HG02943 (cell line): ENCODE measurements at regions not wholly inside any gene's neighbourhood (a gene's known extent, or its start where the extent isn't known, plus 50 kb on each side); places are given as distances from the start of the nearest gene placed in this dataset.
"Not testable (repeated sequence)": the region's sequence is repeated elsewhere in the genome, so short reads cannot be mapped to it uniquely, and the experiment has no call there.

Experiments
- ATAC-seq: cut with Tn5 transposase; IDR thresholded peaks from one replicate; pipeline ENCODE4 v1.9.1; 2021; ENCODE audit warnings: mild to moderate bottlenecking, low read depth, moderate library complexity; ENCODE audit not compliant: unreplicated experiment

DNA sequence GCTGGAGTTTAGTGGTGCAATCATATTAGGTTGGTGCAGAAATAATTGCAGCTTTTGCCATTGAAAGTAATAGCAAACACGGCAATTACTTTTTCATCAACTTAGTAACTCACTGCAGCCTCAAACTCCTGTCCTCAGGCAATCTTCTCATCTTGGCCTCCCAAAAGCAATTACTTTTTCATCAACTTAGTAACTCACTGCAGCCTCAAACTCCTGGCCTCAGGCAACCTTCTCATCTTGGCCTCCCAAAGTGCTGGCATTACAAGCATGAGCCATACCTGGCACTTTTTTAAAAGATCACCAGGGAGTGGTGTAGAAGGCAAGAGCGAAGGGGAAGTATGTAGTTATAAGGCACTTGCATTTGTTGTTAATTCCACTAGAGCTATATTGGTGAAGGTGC lies 491.1 kb upstream of the ADGRL3 start:
- ATAC-seq: no peak

DNA sequence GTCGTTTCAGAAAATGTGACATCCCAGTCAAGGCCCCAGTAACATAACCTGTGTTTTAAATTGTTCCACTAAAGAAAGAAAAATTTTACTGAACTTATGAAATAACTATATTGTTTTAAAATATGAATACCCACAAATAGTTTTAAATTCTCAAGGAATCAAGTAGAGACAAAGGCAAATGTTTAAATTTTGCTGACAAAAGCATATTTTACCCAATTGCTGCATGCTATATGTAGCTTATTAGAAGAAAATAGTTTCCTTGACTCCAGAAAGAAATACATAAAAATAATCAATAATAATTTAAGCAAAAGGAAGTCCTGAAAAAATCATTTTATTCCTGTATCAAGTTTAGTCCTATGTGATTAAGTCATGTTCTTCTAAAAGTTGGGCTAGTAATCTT lies 481.3 kb upstream of the ADGRL3 start:
- ATAC-seq: no peak

DNA sequence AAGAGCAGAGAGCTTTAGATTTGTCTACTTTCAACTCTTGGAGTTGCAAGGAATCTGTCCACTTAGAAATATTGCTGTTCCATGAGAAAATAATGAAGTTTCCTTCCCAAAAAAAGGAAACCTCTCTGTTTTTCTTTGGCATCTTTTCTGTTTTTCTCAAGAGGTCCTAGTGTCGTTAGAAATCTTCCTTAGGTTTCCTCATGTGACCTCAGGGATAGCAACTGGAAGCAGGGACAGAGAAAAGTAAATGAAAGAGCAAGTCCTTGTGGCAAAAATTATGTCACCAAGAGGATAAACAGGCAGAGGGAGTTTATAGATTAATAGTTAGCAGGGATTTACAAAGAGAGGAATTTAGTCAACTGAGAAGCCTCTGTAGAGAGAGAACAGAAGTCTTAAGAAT lies 478.4 kb upstream of the ADGRL3 start:
- ATAC-seq: no peak

DNA sequence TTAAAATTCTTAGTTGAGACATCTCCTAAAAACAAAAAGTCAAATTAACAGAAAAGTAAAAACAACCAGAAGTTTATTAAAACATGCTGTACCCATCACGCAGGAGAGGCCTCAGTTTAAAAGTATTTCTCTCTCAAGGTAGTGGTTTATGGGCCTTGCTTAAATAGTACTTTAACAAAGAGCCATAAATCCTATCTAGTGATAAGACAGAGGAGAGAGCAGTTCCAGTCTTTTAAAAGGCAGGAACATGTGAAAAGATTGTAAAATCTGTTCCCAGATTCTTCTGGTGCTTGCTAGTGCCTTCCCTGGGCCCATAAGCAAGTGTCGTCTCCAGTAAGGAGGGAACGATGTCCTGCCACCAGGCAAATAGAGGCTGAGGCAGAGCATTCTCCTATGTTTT lies 476.3 kb upstream of the ADGRL3 start:
- ATAC-seq: no peak

DNA sequence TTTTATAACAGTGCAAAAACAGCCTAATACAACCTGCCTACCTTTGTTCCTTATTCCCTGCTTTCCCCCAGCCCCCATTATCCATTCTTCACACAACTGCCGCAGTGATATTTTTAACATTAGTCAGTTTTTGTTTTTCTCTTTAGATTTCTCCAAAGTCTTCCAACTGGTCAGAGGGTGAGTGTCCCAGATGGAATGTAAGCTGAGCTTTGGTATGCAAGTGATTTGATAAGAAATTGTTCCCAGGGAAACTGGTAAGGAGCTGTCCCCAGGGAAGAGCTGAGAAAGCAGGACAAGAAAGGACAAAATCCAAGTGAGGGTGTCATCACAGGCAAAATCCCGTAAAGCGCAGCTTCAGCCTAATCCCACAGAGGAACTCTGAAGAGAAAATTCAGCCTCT lies 475.5 kb upstream of the ADGRL3 start:
- no peak for ATAC-seq

DNA sequence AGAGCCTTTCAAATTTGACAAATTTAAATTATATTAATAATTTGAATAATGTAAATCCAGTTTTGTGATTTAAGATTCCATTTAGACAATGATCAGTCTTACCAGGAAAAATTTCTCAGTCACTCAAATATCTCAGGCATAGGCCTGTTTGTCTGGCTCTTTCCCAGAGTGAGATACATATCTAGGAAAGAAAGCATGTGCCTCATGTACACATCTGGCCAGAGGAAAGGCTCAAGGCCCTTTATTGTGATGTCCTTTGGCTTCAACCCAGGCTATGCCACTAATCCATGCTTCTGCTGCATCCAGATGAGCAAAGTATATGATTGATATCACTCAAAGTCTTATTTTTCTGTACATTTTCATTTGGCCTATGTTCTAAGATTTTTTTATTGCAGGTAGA lies 473.3 kb upstream of the ADGRL3 start:
- no peak for ATAC-seq

DNA sequence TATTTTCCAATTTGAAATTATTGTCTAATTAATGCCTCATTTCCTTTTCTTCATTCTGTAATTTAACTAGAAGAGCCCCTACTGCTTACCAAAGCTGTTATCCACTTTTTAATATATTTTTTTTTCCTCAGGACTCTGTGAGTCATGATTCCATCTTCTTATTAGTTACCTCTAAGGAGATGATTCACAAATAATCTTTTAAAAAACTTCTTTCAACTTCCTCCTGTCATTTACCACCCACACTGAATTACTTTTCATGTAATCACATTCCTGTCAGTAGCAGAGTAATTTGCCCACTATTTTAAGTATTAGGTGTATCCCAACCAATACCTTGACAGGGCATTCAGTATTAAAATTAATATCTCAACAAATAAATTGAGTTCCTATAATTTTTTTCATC lies 470.9 kb upstream of the ADGRL3 start:
- ATAC-seq: no peak

DNA sequence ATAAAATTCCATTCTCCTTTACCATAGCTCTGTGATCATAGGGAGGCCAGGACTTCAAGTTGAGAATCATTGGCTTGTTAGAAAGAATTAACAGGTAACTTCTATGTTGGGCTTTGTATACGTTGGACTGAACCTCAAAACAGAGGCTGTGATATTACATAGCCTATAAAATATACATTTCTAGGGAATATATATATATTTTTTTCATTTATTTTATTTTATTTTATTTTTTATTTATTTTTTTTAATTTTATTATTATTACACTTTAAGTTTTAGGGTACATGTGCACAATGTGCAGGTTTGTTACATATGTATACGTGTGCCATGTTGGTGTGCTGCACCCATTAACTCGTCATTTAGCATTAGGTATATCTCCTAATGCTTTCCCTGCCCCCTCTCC lies 470.4 kb upstream of the ADGRL3 start:
- not testable (repeated sequence) for ATAC-seq

DNA sequence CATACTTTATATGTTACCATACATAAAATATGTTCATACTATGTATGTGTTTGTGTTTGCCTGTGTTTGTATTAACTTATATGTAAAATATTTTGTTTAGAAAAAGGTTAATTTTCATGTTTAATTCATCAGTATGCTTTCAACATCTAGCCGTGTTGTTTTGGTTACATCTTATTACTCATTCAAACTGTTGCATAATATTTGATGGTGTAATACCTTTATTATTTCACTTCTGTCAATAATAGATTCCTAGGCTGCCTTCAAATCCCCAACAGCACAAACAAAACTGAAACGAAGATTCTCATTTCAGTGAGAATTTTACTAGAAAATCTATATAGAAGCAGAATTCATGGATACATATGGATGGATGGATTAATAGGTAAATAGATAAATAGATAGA lies 462.3 kb upstream of the ADGRL3 start:
- no peak for ATAC-seq

DNA sequence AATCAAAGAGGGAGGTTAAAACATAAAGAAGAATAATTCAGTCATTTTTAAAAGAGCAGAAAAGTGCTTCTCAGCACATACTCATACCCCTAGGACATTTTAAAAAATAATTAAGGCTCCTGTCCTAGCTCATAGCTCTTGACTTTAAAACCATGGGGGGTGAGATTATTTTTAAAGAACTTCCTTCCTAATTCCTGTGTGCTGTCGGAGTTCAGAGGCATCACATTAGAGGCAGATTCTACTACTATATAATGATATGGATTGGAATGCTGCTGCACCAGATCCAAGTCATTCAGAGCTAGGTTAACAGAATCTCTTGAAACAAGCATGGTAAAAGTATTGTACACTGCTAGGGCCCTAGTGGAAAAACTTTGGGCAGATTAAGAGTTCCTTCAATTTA lies 456.5 kb upstream of the ADGRL3 start:
- no peak for ATAC-seq

DNA sequence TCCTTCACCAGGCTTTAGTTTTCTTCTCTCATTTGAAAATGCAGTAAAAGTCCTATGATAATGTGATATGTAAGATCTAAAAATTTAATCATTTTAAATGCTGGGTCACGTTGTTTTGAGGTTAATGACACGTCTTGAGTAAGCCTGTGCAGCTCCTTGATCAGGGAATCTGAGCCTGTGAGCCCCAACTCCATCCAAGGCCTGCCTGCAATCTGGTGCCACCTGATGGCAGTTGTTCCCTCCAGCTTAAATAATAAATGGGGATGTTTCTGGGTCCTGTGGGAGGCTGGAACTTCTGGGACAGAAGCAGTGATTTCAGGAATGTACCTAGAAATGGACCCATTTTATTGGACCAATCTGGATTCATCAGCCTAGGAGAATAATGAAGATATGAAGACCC lies 455.4 kb upstream of the ADGRL3 start:
- no peak for ATAC-seq

DNA sequence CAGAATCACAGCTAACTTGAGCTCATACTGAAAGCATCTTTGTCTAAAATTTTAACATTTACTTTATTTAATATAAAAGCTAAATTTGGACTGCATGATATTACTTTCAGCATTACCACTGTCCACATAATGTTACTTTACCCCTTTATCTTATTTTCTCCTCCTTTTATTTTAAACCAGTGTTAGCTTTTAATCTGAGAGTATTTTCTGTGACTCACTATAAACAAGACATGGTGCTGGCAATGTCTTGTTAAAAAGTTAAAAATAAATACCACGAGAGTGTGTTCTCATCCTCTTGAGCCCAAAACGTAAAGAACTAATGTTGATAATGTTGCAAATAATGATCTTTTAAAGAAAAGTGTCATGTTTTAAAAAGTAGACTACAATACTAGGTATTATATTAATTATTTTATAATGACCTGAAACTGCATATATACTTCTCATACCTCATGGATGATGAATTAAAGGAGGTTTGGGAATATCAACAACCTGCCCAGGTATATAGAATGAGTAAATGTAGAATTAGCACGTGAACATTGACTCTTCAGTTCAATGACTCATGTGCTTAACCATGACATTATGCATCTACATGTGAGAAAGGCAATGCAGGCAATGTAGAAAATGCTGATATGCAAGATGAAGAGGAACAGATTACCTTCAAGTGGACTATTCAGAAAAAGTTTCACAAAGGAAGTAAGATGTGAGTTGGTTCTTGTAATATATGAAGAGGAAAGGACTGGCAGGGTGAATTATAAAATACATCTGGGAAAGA lies 454.1 kb upstream of the ADGRL3 start:
- no peak for ATAC-seq

DNA sequence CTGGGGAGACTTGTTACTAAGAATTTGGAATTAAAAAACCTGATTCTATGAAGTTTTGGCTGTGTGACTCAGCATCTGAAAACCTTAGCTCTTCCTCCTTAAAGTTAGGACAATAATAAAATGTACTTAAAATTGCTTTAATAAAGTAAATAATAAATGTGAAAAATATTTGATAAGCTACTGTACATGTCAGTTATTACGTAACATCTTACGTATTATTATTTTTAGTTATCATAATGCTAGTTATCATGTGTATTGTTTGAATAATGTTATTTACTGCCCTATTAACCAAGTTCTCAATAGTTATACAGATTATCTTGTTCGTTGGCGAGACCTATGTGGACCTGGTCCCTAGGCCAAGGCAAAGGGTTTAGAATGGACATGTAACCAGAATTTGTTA lies 449.2 kb upstream of the ADGRL3 start:
- no peak for ATAC-seq

DNA sequence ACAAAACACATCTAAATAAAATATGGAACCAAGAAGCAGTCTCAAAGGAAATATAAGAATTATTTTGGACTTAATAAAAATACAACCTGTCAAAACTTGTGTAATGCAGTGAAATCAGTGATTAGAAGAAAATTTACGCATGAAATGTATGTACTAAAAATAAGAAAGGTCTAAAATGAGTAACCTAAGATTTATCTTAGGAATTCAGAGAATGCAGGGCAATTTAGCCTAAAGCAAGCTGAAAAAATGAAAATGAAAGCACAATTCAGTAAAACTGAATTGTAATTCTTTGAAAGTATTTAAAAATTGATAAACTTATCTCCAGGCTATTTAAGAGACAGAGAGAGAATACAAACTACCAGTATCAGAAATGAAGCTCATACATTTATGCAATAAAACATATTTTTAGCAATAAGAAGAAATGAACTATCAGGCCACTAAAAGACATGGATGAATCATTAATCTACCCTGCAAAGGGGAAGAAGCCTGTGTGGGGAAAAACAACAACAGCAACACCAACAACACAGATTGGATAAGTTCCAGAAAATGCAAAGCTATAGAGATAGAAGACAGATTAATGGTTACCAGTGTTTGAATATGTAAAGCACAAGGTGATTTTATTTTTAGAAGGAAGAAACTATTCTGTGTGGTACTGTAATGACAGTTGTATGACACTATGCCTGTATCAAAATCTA lies 442.0 kb upstream of the ADGRL3 start:
- no peak for ATAC-seq

DNA sequence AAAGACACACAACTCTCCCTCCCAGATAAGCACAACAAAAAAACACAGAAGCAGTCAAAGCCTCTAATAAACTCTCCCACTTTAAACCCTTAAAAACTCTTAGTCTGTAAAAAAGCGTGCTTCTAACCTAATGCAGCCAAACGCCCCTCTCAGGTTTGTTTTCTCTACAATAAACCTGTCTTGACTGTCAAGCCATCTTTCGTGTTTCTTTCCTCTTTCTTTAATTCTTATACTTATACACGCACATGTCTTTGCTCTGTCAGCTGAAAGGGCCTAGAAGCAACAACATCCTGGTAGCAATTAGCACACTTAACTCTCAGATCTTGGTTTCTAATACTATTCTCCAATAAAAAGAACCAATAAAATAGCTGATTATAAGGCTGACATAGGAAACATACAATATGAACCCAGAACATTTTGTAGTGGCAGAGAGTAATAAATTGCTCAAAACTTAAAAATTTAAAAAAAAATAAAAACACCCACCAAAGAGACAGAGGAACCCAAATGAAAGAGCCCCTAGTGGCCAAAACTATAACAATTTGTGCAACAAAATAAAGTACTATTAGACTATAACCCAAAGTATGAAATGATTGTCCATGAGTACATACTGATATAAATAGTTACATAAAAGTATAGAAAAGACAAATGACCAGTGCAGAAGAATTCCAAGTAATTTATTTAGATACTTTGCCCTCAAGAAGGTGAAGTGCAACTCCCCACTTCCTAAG lies 440.4 kb upstream of the ADGRL3 start:
- no peak for ATAC-seq

DNA sequence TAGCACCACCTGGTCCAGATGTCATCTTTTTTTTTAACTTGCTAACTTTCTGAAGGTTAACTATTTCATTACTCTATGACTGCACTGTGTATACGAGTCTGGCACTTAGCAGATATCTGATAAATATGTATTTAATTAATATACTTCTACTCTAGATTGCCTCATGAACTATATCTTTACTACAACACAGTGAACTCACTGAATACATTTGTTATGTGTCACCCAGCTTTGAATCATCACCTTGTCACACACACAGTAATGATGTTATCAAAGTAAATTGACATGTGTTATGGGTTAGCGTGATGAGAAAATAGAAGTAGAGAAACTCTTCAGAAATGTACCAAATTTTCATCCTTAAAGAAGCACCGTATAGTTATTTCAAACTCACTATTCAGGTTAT lies 419.3 kb upstream of the ADGRL3 start:
- ATAC-seq: no peak

DNA sequence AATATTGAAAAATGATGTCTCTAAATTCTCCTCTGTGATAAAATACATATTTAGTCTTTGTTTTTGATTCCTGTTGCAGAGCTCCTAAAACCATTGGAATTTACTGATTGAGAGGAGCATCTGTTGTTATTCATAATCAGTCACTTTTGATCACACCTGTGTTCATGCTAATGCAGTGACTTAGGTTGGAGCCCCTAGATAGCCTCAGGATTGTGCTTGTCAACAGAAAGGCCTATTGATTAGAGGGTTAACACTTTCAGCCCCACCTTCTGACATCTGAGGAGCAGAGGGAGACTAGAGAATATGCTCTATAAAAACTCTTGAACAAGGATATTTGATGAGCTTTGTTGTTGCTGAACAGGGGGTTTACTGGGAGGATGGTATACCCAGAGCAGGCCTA lies 409.5 kb upstream of the ADGRL3 start:
- ATAC-seq: no peak

DNA sequence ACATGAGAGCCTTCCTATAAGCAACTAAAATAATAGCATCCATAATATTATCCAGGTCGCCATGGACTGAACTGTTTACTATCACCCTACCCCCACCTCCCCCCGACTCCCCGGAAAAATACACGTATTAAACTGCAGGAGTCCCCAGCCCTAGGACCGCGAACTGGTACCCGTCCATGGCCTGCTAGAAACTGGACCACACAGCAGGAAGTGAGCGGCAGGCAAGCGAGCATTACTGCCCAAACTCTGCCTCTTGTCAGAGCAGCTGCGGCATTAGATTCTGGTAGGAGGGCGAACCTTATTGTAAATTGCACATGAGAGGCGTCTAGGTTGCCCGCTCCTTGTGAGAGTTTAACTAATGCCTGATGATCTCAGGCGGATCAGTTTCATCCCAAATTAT lies 405.8 kb upstream of the ADGRL3 start:
- no peak for ATAC-seq

DNA sequence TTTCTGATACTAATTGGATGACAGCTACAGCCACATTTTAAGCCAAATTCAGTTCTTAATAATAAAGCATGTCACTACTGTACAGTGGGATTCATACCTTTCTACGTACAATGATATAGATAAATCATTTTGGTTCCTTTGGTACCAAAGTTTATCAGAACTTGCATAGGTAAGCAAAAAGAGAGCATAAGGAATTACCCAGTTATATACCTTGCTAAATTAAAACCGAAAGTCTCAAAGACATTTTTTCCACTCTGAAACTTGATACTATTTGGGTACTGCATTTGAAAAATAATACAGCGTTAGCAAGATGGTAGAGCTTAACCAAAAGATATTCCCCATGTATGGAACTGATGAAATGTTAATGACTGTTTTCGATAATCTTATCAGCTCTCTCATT lies 400.9 kb upstream of the ADGRL3 start:
- no peak for ATAC-seq

DNA sequence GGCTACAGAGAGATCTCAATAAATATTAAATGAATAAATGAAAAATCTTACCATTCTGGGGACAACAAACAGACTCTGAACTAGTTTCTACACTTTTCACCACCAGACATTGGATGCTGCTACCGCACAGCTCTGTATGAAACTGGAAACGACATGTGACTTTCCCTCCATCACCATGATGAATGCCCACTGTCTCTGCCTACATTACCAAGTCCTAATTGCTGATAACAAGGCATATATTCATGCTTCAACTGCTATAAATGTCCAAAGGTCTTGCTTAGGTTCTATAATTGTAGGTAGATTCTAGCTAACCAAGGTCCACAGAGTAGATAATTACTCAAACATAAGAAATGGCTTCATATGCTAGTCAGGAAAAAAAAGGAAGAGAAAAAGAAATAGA lies 399.4 kb upstream of the ADGRL3 start:
- ATAC-seq: no peak

DNA sequence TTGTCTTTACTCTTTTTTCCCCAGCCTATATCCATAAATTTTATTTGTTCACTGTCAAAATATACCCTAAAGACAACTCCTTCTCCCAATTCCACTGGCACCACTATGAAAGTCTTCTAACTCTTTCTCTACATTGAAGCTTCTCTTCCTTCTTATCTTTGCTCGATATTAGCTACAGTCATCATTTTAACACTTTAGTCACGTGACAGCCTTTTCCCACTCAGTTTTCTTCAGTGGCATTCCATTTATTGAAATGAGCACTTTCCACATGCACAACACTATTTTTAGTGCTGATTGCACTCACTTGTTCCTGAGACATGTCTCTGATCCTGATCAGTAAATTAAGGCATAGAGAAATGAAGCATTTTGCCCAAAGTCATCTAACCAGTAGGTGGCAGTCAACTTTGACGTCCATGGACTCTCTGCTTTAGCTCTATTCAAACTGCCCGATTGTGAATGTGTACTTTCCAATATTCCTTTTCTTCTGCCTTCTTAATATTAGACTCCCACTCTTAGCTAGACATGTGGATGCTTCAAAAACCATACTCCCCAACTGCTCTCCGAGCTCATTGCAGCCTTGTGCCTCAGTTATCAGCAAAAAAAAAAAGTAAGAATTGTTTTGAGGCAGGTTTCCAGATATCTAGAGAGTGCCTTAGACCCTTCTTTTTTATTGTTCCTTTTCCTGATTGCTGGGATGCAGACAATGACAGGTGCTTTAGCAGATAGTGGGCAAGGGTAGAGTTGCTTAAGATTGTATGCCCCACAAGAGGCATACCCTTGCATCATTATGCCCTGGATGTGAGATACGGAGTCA lies 394.4 kb upstream of the ADGRL3 start:
- ATAC-seq: no peak
